H9 (cell line): ENCODE measurements at regions not wholly inside any gene's neighbourhood (a gene's known extent, or its start where the extent isn't known, plus 50 kb on each side); places are given as distances from the start of the nearest gene placed in this dataset.

Source experiments
- DNase-seq: peaks from one replicate; pipeline ENCODE4 v3.0.0-alpha.2; 2017
- H2AFZ ChIP-seq: one replicate; pipeline ENCODE4 v1.6.1; 2013; ENCODE audit warnings: mild to moderate bottlenecking, low read length, control low read depth, moderate library complexity
- H2AK5ac ChIP-seq: 2 replicates; pipeline ENCODE4 v1.6.1; 2013; ENCODE audit warnings: low read length, control low read depth, mixed read lengths; ENCODE audit not compliant: insufficient read length
- H2BK120ac ChIP-seq: one replicate; pipeline ENCODE4 v1.6.1; 2013; ENCODE audit warnings: low read depth, mild to moderate bottlenecking, low read length, control low read depth, inconsistent platforms; ENCODE audit not compliant: poor library complexity, severe bottlenecking
- H2BK12ac ChIP-seq: 2 replicates; pipeline ENCODE4 v1.6.1; 2013; ENCODE audit warnings: low read length, control low read depth, mixed read lengths, low read depth; ENCODE audit not compliant: insufficient read length
- H2BK15ac ChIP-seq: 2 replicates; pipeline ENCODE4 v1.6.1; 2013; ENCODE audit warnings: low read depth, low read length, control low read depth
- H2BK20ac ChIP-seq: one replicate; pipeline ENCODE4 v1.6.1; 2013; ENCODE audit warnings: low read depth, mild to moderate bottlenecking, low read length, control low read depth, inconsistent platforms; ENCODE audit not compliant: poor library complexity, severe bottlenecking
- H2BK5ac ChIP-seq: 2 replicates; pipeline ENCODE4 v1.6.1; 2013; ENCODE audit warnings: low read length, control low read depth, mixed read lengths; ENCODE audit not compliant: insufficient read length
- H3K14ac ChIP-seq: 2 replicates; pipeline ENCODE4 v1.6.1; 2013; ENCODE audit warnings: low read length, control low read depth; ENCODE audit not compliant: insufficient read depth
- H3K18ac ChIP-seq: 2 replicates; pipeline ENCODE4 v1.6.1; 2013; ENCODE audit warnings: low read depth, mild to moderate bottlenecking, mixed read lengths, low read length, control low read depth; ENCODE audit not compliant: insufficient read length
- H3K23ac ChIP-seq: 2 replicates; pipeline ENCODE4 v1.6.1; 2013; ENCODE audit warnings: low read length, control low read depth, mixed read lengths, low read depth; ENCODE audit not compliant: insufficient read length
- H3K23me2 ChIP-seq: 2 replicates; pipeline ENCODE4 v1.6.1; 2013; ENCODE audit warnings: low read depth, mild to moderate bottlenecking, mixed read lengths, low read length, control low read depth; ENCODE audit not compliant: insufficient read length, poor library complexity, severe bottlenecking
- H3K27ac ChIP-seq: 2 replicates; pipeline ENCODE4 v1.5.1; 2013; ENCODE audit warnings: low read length, control low read depth, mixed read lengths, low read depth; ENCODE audit not compliant: insufficient read length
- H3K27me3 ChIP-seq: 2 replicates; pipeline ENCODE4 v1.6.1; 2013; ENCODE audit warnings: low read length, control low read depth, inconsistent platforms; ENCODE audit not compliant: insufficient read depth
- H3K4ac ChIP-seq: 2 replicates; pipeline ENCODE4 v1.6.1; 2013; ENCODE audit warnings: low read depth, mild to moderate bottlenecking, control low read depth, inconsistent platforms, low read length, moderate library complexity
- H3K4me1 ChIP-seq: 2 replicates; pipeline ENCODE4 v1.6.1; 2013; ENCODE audit warnings: low read length, control low read depth, inconsistent platforms; ENCODE audit not compliant: insufficient read depth
- H3K4me2 ChIP-seq: 2 replicates; pipeline ENCODE4 v1.6.1; 2013; ENCODE audit warnings: low read length, control low read depth, mixed read lengths; ENCODE audit not compliant: insufficient read length, insufficient read depth
- H3K56ac ChIP-seq: 2 replicates; pipeline ENCODE4 v1.6.1; 2013; ENCODE audit warnings: low read depth, mild to moderate bottlenecking, mixed read lengths, low read length, control low read depth; ENCODE audit not compliant: insufficient read length
- H3K79me1 ChIP-seq: 2 replicates; pipeline ENCODE4 v1.6.1; 2013; ENCODE audit warnings: low read depth, mild to moderate bottlenecking, moderate library complexity, low read length, control low read depth, inconsistent platforms; ENCODE audit not compliant: insufficient read depth, poor library complexity, severe bottlenecking
- H3K79me2 ChIP-seq: 2 replicates; pipeline ENCODE4 v1.6.1; 2013; ENCODE audit warnings: low read length, control low read depth, inconsistent platforms; ENCODE audit not compliant: insufficient read depth
- H3K9ac ChIP-seq: 2 replicates; pipeline ENCODE4 v1.6.1; 2013; ENCODE audit warnings: low read length, control low read depth, mixed read lengths; ENCODE audit not compliant: insufficient read length; ENCODE audit errors: extremely low read depth
- H3K9me3 ChIP-seq: one replicate; pipeline ENCODE4 v1.6.1; 2013; ENCODE audit warnings: low read depth, low read length, inconsistent platforms; ENCODE audit not compliant: control insufficient read depth
- H3T11ph ChIP-seq: one replicate; pipeline ENCODE4 v1.6.1; 2013; ENCODE audit warnings: mild to moderate bottlenecking, low read length, control low read depth, inconsistent platforms
- H4K20me1 ChIP-seq: one replicate; pipeline ENCODE4 v1.6.1; 2013; ENCODE audit not compliant: control insufficient read depth, insufficient read length, insufficient read depth
- H4K5ac ChIP-seq: 2 replicates; pipeline ENCODE4 v1.6.1; 2013; ENCODE audit warnings: low read depth, mild to moderate bottlenecking, mixed read lengths, low read length, control low read depth; ENCODE audit not compliant: insufficient read length
- H4K8ac ChIP-seq: replicated peaks from 2 replicates; pipeline ENCODE4 v1.6.1; 2013; ENCODE audit warnings: low read length, control low read depth, mixed read lengths, low read depth; ENCODE audit not compliant: insufficient read length
- H4K91ac ChIP-seq: 2 replicates; pipeline ENCODE4 v1.6.1; 2013; ENCODE audit warnings: low read depth, mild to moderate bottlenecking, moderate library complexity, mixed read lengths, low read length, control low read depth; ENCODE audit not compliant: insufficient read length
- H3K27ac Mint-ChIP-seq, 3 experiments: 2 replicates in 2 of 3; 3 replicates in 1 of 3; pipeline ENCODE4 v1.8.0; 2020 to 2021; ENCODE audit warnings: mixed read lengths in 3 of 3, mild to moderate bottlenecking in 1 of 3, moderate library complexity in 1 of 3
- H3K27me3 Mint-ChIP-seq: 2 replicates; pipeline ENCODE4 v1.8.0; 2021; ENCODE audit warnings: low read depth, mild to moderate bottlenecking, moderate library complexity, mixed read lengths
- H3K36me3 Mint-ChIP-seq, 3 experiments: 2 replicates in 2 of 3; 3 replicates in 1 of 3; pipeline ENCODE4 v1.8.0; 2020 to 2021; ENCODE audit warnings: low read depth in 3 of 3, mixed read lengths in 3 of 3; ENCODE audit not compliant: insufficient read depth in 1 of 3
- H3K4me1 Mint-ChIP-seq, 2 experiments: 2 replicates each; pipeline ENCODE4 v1.8.0; 2020; ENCODE audit warnings: mixed read lengths in 2 of 2
- H3K4me3 Mint-ChIP-seq, 2 experiments: 2 replicates in 1 of 2; 3 replicates in 1 of 2; pipeline ENCODE4 v1.8.0; 2020 to 2021; ENCODE audit warnings: mild to moderate bottlenecking in 2 of 2, mixed read lengths in 2 of 2, moderate library complexity in 1 of 2
- H3K9me3 Mint-ChIP-seq, 2 experiments: 2 replicates in 1 of 2; 3 replicates in 1 of 2; pipeline ENCODE4 v1.8.0; 2020; ENCODE audit warnings: mild to moderate bottlenecking in 2 of 2, mixed read lengths in 2 of 2, moderate library complexity in 1 of 2
- CTCF ChIP-seq: fragments of 200-600 bp; sonication (generic); conservative IDR thresholded peaks from 3 replicates; pipeline ENCODE4 v1.8.0; 2021; ENCODE audit warnings: antibody characterized with exemption, mild to moderate bottlenecking
- WGBS: extraction: QIAGEN DNeasy Blood & Tissue Kit; methylation state at CpG from one replicate; pipeline ENCODE4 v1.1.7; 2013; ENCODE audit warnings: missing lambda C conversion rate, low lambda C conversion rate, mixed read lengths; ENCODE audit not compliant: insufficient read length; ENCODE audit errors: extremely low coverage; 5-methylcytosine and 5-hydroxymethylcytosine counted together

- no peak overlapping the region for H3K27ac ChIP-seq
- H3K79me1 ChIP-seq: no peaks in the 10 kb centered on the region
- no peak overlapping the region for H2AK5ac ChIP-seq
- H3K56ac ChIP-seq: no peak overlapping the region
- H3K14ac ChIP-seq: no peak overlapping the region
- no peak overlapping the region for H3K4me3 Mint-ChIP-seq
- no peaks in the 10 kb centered on the region for H3K27me3 ChIP-seq
- no peak overlapping the region for H3K23ac ChIP-seq
- H2BK15ac ChIP-seq: no peak overlapping the region
- peak; percentile 19 for DNase-seq
- no peaks in the 10 kb centered on the region for H3K4me1 ChIP-seq
- H2AFZ ChIP-seq: no peak overlapping the region
- H3K9ac ChIP-seq: no peak overlapping the region
- H4K91ac ChIP-seq: no peak overlapping the region
- TF ChIP-seq CTCF: no peak
- H3K27me3 Mint-ChIP-seq: peaks cover 32% of the 10 kb centered on the region
- H3T11ph ChIP-seq: no peak overlapping the region
- H3K36me3 Mint-ChIP-seq: no peaks in the 10 kb centered on the region; a peak in 1 of 7 replicates
- H3K4me2 ChIP-seq: no peak overlapping the region
- H3K23me2 ChIP-seq: no peaks in the 10 kb centered on the region
- H3K4ac ChIP-seq: no peak overlapping the region
- H3K27ac Mint-ChIP-seq: no peak overlapping the region; a peak in 2 of 7 replicates
- H4K5ac ChIP-seq: no peak overlapping the region
- H2BK20ac ChIP-seq: no peak overlapping the region
- WGBS: 100% methylated on average over 1 of the region's 8 CpGs
- H3K9me3 ChIP-seq: no peaks in the 10 kb centered on the region
- no peaks in the 10 kb centered on the region for H3K79me2 ChIP-seq
- no peak overlapping the region for H3K18ac ChIP-seq
- H2BK5ac ChIP-seq: no peak overlapping the region
- H4K20me1 ChIP-seq: no peaks in the 10 kb centered on the region
- H3K4me1 Mint-ChIP-seq: peaks cover 0 to 2% of the 10 kb centered on the region in 2 experiments; a peak in 1 of 4 replicates
- H2BK120ac ChIP-seq: no peak overlapping the region
- no peak overlapping the region for H2BK12ac ChIP-seq
- H4K8ac ChIP-seq: no peak overlapping the region
- H3K9me3 Mint-ChIP-seq: no peaks in the 10 kb centered on the region; a peak in 1 of 5 replicates
Observed at GRCh38 chr13:111941845-111942447, 125.0 kb upstream of the SOX1 start.
